Activated naive CD4-positive, alpha-beta T cell treated with anti-CD3 and anti-CD28 coated beads, Interleukin-2, amount 50 U/mL, for 72 hours (primary cell): ENCODE measurements at regions not wholly inside any gene's neighbourhood (a gene's known extent, or its start where the extent isn't known, plus 50 kb on each side); places are given as distances from the start of the nearest gene placed in this dataset.
"Not testable (repeated sequence)": the region's sequence is repeated elsewhere in the genome, so short reads cannot be mapped to it uniquely, and the experiment has no call there.

Source experiments
- ATAC-seq, 2 donors: fragments of 150-1000 bp; cut with Tn5 transposase; 2 replicates each; pipeline ENCODE4 v1.10.0; 2021; ENCODE audit warnings: mild to moderate bottlenecking in 2 of 2, moderate library complexity in 2 of 2
- DNase-seq, 2 donors: peaks; one replicate each; pipeline ENCODE4 v3.0.0; 2021 to 2022; ENCODE audit warnings: low spot score in 2 of 2
- H3K27ac Mint-ChIP-seq, 2 donors: one replicate each; pipeline ENCODE4 v1.8.0; 2022; ENCODE audit warnings: mild to moderate bottlenecking in 2 of 2, mixed read lengths in 2 of 2
- H3K36me3 Mint-ChIP-seq, 2 donors: one replicate each; pipeline ENCODE4 v1.8.0; 2022; ENCODE audit warnings: mixed read lengths in 2 of 2
- H3K9me3 Mint-ChIP-seq, 2 donors: one replicate each; pipeline ENCODE4 v1.8.0; 2022; ENCODE audit warnings: mixed read lengths in 2 of 2

- ATAC-seq (no peak), DNase-seq (no peak)
- peaks cover 11 to 23% of the 10 kb centered on the region in 2 donors for H3K9me3 Mint-ChIP-seq
- no peak overlapping the region for H3K27ac Mint-ChIP-seq
- H3K36me3 Mint-ChIP-seq: no peaks in the 10 kb centered on the region
Observed at GRCh38 chr3:162729686-162730085, 1233.1 kb downstream of the OTOL1 start.

- peaks cover 10 to 19% of the 10 kb centered on the region in 2 donors for H3K9me3 Mint-ChIP-seq
- ATAC-seq, H3K27ac Mint-ChIP-seq, H3K36me3 Mint-ChIP-seq, DNase-seq: not testable (repeated sequence)
Observed at GRCh38 chr3:162731961-162732360, 1235.4 kb downstream of the OTOL1 start.

GRCh38 chr3:162738784-162739183 is 1242.2 kb downstream of the OTOL1 start:
- H3K9me3 Mint-ChIP-seq: peaks cover 0 to 13% of the 10 kb centered on the region in 2 donors
- DNase-seq (no peak), ATAC-seq (no peak)
- H3K36me3 Mint-ChIP-seq: no peaks in the 10 kb centered on the region
- H3K27ac Mint-ChIP-seq: no peak overlapping the region

GRCh38 chr3:162740941-162741596 is 1244.5 kb downstream of the OTOL1 start:
- H3K36me3 Mint-ChIP-seq: no peaks in the 10 kb centered on the region
- DNase-seq (no peak), ATAC-seq (no peak)
- no peak overlapping the region for H3K27ac Mint-ChIP-seq
- H3K9me3 Mint-ChIP-seq: peaks cover 9 to 16% of the 10 kb centered on the region in 2 donors

GRCh38 chr3:162742159-162742717 is 1245.6 kb downstream of the OTOL1 start:
- peaks cover 10 to 13% of the 10 kb centered on the region in 2 donors for H3K9me3 Mint-ChIP-seq
- no peak overlapping the region for H3K27ac Mint-ChIP-seq
- ATAC-seq (no peak), DNase-seq (no peak)
- H3K36me3 Mint-ChIP-seq: no peaks in the 10 kb centered on the region

- H3K9me3 Mint-ChIP-seq: peaks cover 13% of the 10 kb centered on the region in 2 donors
- DNase-seq (no peak), ATAC-seq (no peak)
- no peak overlapping the region for H3K27ac Mint-ChIP-seq
- no peaks in the 10 kb centered on the region for H3K36me3 Mint-ChIP-seq
Observed at GRCh38 chr3:162743091-162743490, 1246.5 kb downstream of the OTOL1 start.

- Mint-ChIP-seq H3K9me3 (peaks cover 7 to 8% of the 10 kb centered on the region in 2 donors), H3K36me3 (no peaks in the 10 kb centered on the region), H3K27ac (no peak overlapping the region)
- ATAC-seq (no peak), DNase-seq (no peak)
Observed at GRCh38 chr3:162760789-162761188, 1264.2 kb downstream of the OTOL1 start.

- H3K36me3 Mint-ChIP-seq: no peaks in the 10 kb centered on the region
- no peak for ATAC-seq
- H3K27ac Mint-ChIP-seq: no peak overlapping the region
- no peak for DNase-seq
- peaks cover 9 to 11% of the 10 kb centered on the region in 2 donors for H3K9me3 Mint-ChIP-seq
Observed at GRCh38 chr3:162764051-162764807, 1267.6 kb downstream of the OTOL1 start.

- no peaks in the 10 kb centered on the region for H3K36me3 Mint-ChIP-seq
- H3K27ac Mint-ChIP-seq: no peak overlapping the region
- peaks cover 9 to 11% of the 10 kb centered on the region in 2 donors for H3K9me3 Mint-ChIP-seq
- DNase-seq (no peak), ATAC-seq (no peak)
Observed at GRCh38 chr3:162764808-162765071, 1268.1 kb downstream of the OTOL1 start.

GRCh38 chr3:162765524-162765923 is 1268.9 kb downstream of the OTOL1 start:
- Mint-ChIP-seq H3K36me3 (no peaks in the 10 kb centered on the region), H3K9me3 (peaks cover 9 to 11% of the 10 kb centered on the region in 2 donors), H3K27ac (no peak overlapping the region)
- DNase-seq: no peak
- ATAC-seq: no peak

- ATAC-seq: no peak
- H3K27ac Mint-ChIP-seq: no peak overlapping the region
- H3K36me3 Mint-ChIP-seq: no peaks in the 10 kb centered on the region
- no peak for DNase-seq
- peaks cover 5 to 11% of the 10 kb centered on the region in 2 donors for H3K9me3 Mint-ChIP-seq
Observed at GRCh38 chr3:162769564-162769963, 1273.0 kb downstream of the OTOL1 start.

GRCh38 chr3:162770551-162770950 is 1273.9 kb downstream of the OTOL1 start:
- no peak for DNase-seq
- H3K27ac Mint-ChIP-seq: no peak overlapping the region
- no peak for ATAC-seq
- peaks cover 5 to 11% of the 10 kb centered on the region in 2 donors for H3K9me3 Mint-ChIP-seq
- H3K36me3 Mint-ChIP-seq: no peaks in the 10 kb centered on the region

GRCh38 chr3:162774613-162775100 is 1278.0 kb downstream of the OTOL1 start:
- ATAC-seq (no peak), DNase-seq (no peak)
- H3K36me3 Mint-ChIP-seq: no peaks in the 10 kb centered on the region
- peaks cover 0 to 7% of the 10 kb centered on the region in 2 donors for H3K9me3 Mint-ChIP-seq
- H3K27ac Mint-ChIP-seq: no peak overlapping the region

GRCh38 chr3:162776148-162776547 is 1279.5 kb downstream of the OTOL1 start:
- H3K27ac Mint-ChIP-seq: no peak overlapping the region
- H3K9me3 Mint-ChIP-seq: peaks cover 6 to 7% of the 10 kb centered on the region in 2 donors
- no peak for DNase-seq
- no peaks in the 10 kb centered on the region for H3K36me3 Mint-ChIP-seq
- ATAC-seq: no peak

- Mint-ChIP-seq H3K9me3 (peaks cover 1 to 6% of the 10 kb centered on the region in 2 donors), H3K27ac (no peak overlapping the region), H3K36me3 (no peaks in the 10 kb centered on the region)
- DNase-seq: no peak
- ATAC-seq: no peak
Observed at GRCh38 chr3:162777118-162777517, 1280.5 kb downstream of the OTOL1 start.

- ATAC-seq: no peak
- no peak overlapping the region for H3K27ac Mint-ChIP-seq
- DNase-seq: no peak
- peaks cover 8 to 11% of the 10 kb centered on the region in 2 donors for H3K9me3 Mint-ChIP-seq
- no peaks in the 10 kb centered on the region for H3K36me3 Mint-ChIP-seq
Observed at GRCh38 chr3:162780313-162780712, 1283.7 kb downstream of the OTOL1 start.

GRCh38 chr3:162799910-162800309 is 1303.3 kb downstream of the OTOL1 start:
- no peaks in the 10 kb centered on the region for H3K36me3 Mint-ChIP-seq
- ATAC-seq: no peak
- DNase-seq: no peak
- H3K9me3 Mint-ChIP-seq: peaks cover 0 to 17% of the 10 kb centered on the region in 2 donors
- no peak overlapping the region for H3K27ac Mint-ChIP-seq
